ENCODE measurements at regions not wholly inside any gene's neighbourhood (a gene's known extent, or its start where the extent isn't known, plus 50 kb on each side); places are given as distances from the start of the nearest gene placed in this dataset.

DNA sequence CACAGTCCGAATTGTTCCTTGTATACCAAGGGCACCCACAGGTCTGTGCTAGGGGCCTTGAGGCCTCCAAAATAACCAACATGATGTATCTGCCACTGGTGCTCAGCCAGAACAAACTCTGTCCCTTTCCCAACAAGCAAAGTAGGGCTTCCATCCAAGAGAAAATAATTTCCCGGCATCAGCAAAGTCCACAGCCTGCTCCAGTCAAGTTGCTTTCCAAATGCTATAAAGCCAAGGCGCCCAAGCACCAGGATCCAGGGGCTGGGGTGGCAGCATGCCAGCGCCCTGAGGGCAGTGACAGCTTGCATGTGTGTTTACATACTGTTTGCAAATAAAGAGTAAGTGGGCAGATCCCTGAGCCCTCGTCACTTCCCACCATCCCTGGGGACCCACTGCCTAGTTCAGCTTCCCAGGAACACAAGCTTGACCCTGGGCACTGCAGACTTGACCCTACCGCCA lies 155.9 kb downstream of the ERCC6L2 start:
- DNase-seq: no peak

DNA sequence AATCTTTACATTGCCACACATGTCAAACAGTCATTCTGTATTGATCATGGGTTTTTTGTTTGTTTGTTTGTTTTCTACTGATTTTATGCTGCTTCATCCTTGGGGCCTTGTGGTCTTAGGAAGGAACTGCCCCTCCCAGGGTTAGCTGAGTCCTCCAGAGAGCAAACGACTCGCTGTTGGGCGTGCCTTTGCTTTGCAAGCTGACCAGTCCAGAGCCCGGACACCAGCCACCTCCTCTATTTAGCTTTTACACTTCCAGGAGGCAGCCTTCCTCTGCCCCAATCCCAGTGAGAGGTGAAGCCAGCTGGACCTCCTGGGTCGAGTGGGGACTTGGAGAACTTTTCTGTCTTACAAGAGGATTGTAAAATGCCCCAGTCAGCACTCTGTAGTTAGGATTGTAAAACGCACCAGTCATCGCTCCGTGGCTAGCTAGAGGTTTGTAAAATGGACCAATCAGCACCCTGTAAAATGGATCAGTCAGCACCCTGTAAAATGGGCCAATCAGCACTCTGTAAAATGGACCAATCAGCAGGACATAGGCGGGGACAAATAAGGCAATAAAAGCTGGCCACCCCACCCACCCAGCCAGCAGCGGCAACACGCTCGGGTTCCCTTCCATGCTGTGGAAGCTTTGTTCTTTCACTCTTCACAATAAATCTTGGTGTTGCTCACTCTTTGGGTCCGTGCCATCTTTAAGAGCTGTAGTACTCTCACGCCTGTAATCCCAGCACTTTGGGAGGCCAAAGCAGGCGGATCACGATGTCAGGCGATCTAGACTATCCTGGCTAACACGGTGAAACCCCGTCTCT lies 154.4 kb downstream of the ERCC6L2 start:
- DNase-seq: no peak

DNA sequence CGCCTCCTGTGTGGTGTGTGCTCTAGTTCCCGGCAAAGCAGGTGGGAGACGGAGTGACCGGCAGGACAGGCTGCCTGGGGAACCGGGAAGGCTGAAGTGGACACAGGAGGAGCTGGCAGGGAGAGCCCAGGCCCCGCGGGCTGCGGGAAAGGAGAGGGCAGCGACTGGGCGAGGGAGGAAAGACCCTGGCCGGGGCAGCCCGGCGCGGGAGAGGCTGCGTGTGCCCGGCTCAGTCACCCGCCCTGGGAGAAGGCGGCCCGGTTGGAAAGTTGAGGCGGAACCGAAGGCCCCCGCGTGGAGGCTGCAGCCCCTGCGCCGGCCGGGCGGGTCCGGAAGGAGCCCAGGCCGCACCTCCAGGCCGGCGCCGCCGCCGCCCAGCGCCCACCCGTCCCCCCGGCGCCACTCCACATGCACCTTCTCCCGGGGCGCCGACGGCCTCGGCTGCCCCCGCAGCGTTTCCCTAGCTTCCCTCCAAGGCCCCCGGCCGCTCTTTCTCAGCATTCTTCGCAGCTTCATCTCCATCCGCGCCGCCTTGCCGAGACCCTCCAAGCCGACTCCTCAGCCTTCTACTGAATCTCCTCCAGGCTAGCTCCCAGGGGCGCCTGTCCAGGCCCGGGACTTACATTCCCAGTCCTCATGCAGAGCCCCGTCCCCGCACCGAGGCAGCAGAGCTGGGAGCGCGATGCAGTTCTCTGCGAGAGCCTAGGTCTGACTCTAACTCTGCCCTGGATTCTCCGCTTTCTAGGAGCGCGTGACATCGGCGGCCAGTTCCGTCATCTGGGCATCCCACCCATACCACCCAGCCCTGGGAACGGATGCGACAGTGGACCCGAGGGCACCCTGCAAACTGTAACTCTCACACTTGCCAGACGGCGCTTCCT lies 152.0 kb downstream of the ERCC6L2 start:
- DNase-seq: peak; percentile 33

DNA sequence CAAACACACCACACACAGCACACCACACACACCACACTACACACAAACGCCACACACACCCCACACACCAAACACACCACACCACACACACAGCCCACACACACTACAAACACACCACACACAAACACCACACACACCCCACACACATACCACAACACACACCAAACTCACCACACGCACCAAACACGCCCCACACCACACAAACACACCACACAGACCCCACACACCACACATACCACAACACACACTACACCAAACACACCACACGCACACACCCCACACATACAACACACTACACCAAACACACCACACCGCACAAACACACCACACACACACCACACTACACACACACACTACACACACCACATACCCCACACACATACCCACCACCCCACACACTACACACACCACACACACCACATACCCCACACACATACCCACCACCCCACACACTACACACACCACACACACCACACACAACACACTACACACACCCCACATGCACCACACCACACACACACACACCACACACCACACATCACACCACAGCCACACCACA lies 151.2 kb downstream of the ERCC6L2 start:
- no peak for DNase-seq

DNA sequence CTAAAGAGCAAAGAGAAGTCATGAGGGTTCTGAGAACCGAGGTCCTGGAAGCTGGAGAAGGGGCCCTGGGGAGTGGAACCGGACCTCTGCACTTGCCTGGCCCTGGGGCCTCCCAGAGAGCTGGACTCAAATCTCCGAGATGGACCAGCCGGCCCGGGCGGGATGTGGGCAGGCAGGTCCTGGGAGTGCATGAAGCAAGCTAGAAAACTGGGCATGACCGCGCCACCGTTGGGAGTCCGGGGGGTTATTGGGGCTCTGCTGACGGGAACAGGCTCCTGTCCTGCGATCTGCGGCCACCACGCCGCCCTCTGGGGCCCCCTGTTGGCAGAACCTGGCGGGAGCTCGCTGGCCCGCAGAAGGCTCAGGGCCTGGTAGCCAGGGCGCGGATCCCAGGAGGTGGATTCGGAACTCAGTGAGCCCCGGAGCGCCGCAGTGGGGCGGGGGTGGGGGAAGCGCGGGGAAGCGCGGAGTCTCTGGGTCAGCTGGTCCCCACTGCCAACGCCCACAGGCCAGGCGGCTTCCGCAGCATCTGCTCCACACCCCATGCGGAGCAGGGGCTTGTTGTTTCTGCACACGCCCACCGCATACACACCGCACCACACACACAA lies 150.6 kb downstream of the ERCC6L2 start:
- peak; percentile 19 for DNase-seq

DNA sequence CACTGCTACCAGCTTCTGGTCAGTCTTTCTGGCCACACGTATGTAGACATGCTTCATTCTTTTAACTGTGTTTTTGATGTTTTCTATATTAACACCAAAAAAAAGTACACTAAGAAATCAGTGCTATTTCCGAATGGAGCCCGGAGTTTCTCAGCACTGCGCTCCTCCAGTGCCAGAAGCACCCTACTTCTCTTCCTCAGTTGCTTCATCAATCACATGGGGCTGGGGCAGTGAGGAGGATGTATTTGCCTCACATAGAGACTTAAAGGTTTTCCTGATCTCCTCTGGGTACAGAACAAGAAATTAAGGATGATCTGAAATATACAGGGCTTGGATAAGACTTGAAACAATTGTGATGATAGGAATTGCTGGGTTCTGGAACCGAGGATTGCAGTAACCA lies 148.0 kb downstream of the ERCC6L2 start:
- no peak for DNase-seq

DNA sequence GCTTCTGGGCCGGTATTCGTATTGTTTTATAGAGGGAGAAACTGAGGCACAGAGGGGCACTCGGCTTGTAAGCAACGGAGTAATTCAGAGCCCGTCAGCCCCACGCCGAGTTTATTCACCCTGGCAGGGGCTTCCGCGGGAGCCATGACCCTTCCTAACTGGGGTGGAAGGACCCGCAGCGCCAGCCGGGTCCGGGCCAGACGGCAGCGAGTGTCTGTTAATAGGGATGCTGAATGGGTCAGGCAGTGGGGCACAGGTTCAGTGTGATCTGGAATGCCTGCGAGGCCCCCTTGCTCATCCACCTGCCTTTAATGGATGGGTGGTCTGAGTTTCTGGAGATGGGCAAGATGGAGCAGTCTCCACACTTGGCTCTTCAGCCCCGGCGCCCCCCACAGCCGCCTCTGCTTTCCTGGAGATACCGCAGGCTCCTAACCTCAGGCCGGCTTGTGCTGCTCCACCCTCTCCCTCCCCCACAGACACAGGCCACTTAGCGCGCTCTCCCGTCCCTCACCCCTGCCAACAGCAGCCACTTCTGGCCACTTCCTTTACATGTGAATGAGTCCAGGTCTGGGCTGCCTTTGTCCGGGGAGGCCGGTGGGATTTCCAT lies 147.1 kb downstream of the ERCC6L2 start:
- no peak for DNase-seq

DNA sequence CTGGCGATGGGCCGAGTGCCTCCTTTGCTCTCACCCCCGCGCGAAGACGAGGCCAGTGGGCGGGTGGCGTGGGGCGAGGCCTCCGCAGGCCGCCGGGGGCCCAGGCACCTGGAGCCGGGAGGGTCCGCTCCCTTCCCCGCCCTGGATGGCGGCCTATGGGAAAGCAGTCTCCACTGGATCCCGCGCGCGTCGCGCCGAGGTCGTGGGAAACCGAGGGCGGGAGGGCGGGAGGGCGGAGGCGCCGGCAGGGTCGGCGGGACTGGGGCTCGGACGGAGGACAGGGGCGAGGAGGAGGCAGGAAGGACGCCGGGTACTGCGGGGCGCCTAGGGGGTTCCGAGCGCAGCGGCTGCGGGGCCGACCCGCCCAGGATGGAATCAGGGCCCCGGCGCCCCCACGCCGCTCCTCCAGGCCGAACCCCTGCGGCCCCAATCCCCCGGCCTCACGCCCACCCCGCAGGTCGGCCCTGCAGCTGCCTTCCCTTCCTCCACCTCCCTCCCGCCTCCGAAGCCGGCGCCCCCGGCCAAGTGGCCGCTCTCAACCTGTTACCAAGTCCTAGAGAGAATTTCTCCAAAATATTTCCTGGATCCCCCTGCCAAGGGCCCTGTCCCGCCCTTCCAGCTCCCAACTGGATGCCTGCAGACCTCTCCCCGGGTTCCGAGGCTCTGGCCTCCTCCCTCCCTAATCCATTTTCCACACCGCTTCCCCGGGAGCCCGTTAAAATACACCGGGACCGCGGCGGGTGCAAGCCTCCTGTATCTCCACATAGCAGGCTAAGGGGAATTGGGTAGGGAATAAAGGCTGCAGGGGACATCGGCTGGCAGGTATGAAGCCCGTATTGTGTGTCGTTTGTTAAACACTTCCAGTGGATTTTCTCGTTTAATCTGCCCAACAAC lies 146.3 kb downstream of the ERCC6L2 start:
- DNase-seq: peak; percentile 22

DNA sequence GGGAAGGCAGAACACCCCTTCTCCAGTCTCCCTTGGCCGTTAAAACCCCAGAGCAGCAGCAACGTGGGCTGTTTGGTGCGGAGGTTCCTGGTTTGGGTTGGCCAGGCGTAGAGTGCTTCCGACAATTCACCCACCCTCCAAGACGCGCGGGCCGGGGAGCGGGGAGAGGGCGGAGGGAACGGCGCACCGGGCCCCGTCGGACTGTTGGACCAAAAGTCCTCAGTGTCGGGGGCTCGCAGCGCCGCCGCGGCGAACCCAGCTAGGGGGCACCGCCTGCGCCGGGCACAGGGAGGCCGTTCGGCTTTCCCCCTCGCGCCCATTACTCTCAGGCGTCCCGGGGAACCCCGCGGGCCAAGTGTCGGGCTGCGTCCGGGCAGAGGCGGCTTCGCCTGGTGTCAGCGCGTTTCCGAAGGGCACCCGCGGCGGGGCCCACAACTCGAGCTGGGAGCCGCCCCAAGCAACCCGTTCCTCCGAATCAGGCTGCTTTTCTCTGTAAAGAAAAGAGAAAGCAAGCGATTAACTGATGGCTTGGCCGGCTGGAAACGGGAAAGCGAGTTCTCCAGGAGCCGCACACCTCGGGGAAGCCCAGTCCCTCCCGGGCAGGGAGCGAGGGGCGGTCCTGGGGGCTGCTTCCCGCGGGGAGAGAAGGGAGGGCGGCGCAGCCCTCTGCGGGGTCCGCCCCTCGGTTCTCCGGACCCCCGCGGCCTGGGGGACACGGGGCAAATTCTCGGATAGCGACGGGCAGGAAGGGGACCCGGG lies 145.5 kb downstream of the ERCC6L2 start:
- peak; percentile 55 for DNase-seq

DNA sequence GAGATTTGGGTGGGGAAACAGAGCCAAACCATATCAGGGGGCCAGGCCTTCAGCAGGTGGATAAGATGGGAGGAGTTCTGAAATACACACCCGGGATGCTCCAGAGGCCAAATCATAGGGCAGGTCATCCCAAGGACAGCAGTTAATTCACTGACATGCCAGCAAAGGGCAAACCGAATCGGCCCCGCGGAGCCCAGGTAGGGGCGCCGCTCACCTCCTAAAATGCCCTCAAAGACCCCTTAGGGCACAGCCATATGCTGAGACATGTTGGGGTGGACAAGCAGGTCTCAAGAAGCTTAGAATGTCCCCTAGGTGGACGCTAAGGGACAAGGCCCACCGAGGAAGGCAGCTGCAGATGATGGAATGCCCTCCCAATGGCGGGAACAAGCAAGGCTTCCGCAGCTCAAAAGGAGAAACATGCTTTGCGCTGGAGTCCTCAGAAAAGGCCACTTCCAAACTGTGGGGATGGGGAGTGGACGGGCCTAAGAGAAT lies 144.9 kb downstream of the ERCC6L2 start:
- no peak for DNase-seq
